ENCODE measurements at regions not wholly inside any gene's neighbourhood (a gene's known extent, or its start where the extent isn't known, plus 50 kb on each side); places are given as distances from the start of the nearest gene placed in this dataset.

GRCh38 chr2:88829607-88830463, 138.4 kb downstream of the RPIA start:
- DNase-seq: no peak
- Histone ChIP-seq H3K9me3 (no peaks in the 10 kb centered on the region), H3K36me3 (no peaks in the 10 kb centered on the region), H3K27me3 (no peaks in the 10 kb centered on the region), H3K4me3 (no peak overlapping the region)

- DNase-seq: no peak
Observed at GRCh38 chr2:88831071-88831791, 139.8 kb downstream of the RPIA start.

GRCh38 chr2:88831792-88832248, 140.3 kb downstream of the RPIA start:
- Histone ChIP-seq H3K4me3 (no peak overlapping the region), H3K9me3 (no peaks in the 10 kb centered on the region), H3K36me3 (no peaks in the 10 kb centered on the region), H3K27me3 (no peaks in the 10 kb centered on the region)
- DNase-seq: peak; percentile 31

More at GRCh38 chr2:88831071-88831791, 139.8 kb downstream of the RPIA start:
- H3K9me3 ChIP-seq: no peaks in the 10 kb centered on the region
- no peaks in the 10 kb centered on the region for H3K36me3 ChIP-seq
- H3K4me3 ChIP-seq: no peak overlapping the region
- no peaks in the 10 kb centered on the region for H3K27me3 ChIP-seq

GRCh38 chr2:88832311-88832991, 141.0 kb downstream of the RPIA start:
- H3K36me3 ChIP-seq: no peaks in the 10 kb centered on the region
- DNase-seq: no peak

GRCh38 chr2:88832992-88833389, 141.5 kb downstream of the RPIA start:
- Histone ChIP-seq H3K36me3 (no peaks in the 10 kb centered on the region), H3K4me3 (no peak overlapping the region), H3K9me3 (no peaks in the 10 kb centered on the region), H3K27me3 (no peaks in the 10 kb centered on the region)
- DNase-seq: no peak

More at GRCh38 chr2:88832311-88832991, 141.0 kb downstream of the RPIA start:
- Histone ChIP-seq H3K9me3 (no peaks in the 10 kb centered on the region), H3K27me3 (no peaks in the 10 kb centered on the region), H3K4me3 (no peak overlapping the region)

GRCh38 chr2:88834376-88834775, 142.9 kb downstream of the RPIA start:
- no peak for DNase-seq

GRCh38 chr2:88834866-88835265, 143.4 kb downstream of the RPIA start:
- no peaks in the 10 kb centered on the region for H3K27me3 ChIP-seq
- H3K9me3 ChIP-seq: no peaks in the 10 kb centered on the region
- no peaks in the 10 kb centered on the region for H3K36me3 ChIP-seq
- no peak overlapping the region for H3K4me3 ChIP-seq
- no peak for DNase-seq

More at GRCh38 chr2:88834376-88834775, 142.9 kb downstream of the RPIA start:
- Histone ChIP-seq H3K36me3 (no peaks in the 10 kb centered on the region), H3K4me3 (no peak overlapping the region), H3K27me3 (no peaks in the 10 kb centered on the region), H3K9me3 (no peaks in the 10 kb centered on the region)

- DNase-seq: no peak
- no peak overlapping the region for H3K4me3 ChIP-seq
- H3K36me3 ChIP-seq: no peaks in the 10 kb centered on the region
- H3K9me3 ChIP-seq: no peaks in the 10 kb centered on the region
- H3K27me3 ChIP-seq: no peaks in the 10 kb centered on the region
Observed at GRCh38 chr2:88835726-88836125, 144.3 kb downstream of the RPIA start.

GRCh38 chr2:88836351-88836750, 144.9 kb downstream of the RPIA start:
- Histone ChIP-seq H3K9me3 (no peaks in the 10 kb centered on the region), H3K36me3 (no peaks in the 10 kb centered on the region), H3K4me3 (no peak overlapping the region), H3K27me3 (no peaks in the 10 kb centered on the region)
- DNase-seq: no peak

- Histone ChIP-seq H3K27me3 (no peaks in the 10 kb centered on the region), H3K36me3 (no peaks in the 10 kb centered on the region), H3K9me3 (no peaks in the 10 kb centered on the region), H3K4me3 (no peak overlapping the region)
- no peak for DNase-seq
Observed at GRCh38 chr2:88837511-88838160, 146.2 kb downstream of the RPIA start.

- Histone ChIP-seq H3K4me3 (no peak overlapping the region), H3K27me3 (no peaks in the 10 kb centered on the region), H3K9me3 (no peaks in the 10 kb centered on the region), H3K36me3 (no peaks in the 10 kb centered on the region)
- DNase-seq: no peak
Observed at GRCh38 chr2:88838165-88838635, 146.7 kb downstream of the RPIA start.

GRCh38 chr2:88841224-88841929, 149.9 kb downstream of the RPIA start:
- Histone ChIP-seq H3K9me3 (no peaks in the 10 kb centered on the region), H3K4me3 (no peak overlapping the region), H3K27me3 (no peaks in the 10 kb centered on the region), H3K36me3 (no peaks in the 10 kb centered on the region)
- DNase-seq: no peak

GRCh38 chr2:88842656-88843460, 151.4 kb downstream of the RPIA start:
- Histone ChIP-seq H3K36me3 (no peaks in the 10 kb centered on the region), H3K9me3 (no peaks in the 10 kb centered on the region), H3K4me3 (no peak overlapping the region), H3K27me3 (no peaks in the 10 kb centered on the region)
- DNase-seq: no peak

- Histone ChIP-seq H3K36me3 (no peaks in the 10 kb centered on the region), H3K27me3 (no peaks in the 10 kb centered on the region; the same call in 1 of the 2 replicates), H3K9me3 (no peaks in the 10 kb centered on the region), H3K4me3 (no peak overlapping the region)
- no peak for DNase-seq
Observed at GRCh38 chr2:88843651-88844050, 152.2 kb downstream of the RPIA start.

GRCh38 chr2:88844960-88845359, 153.5 kb downstream of the RPIA start:
- Histone ChIP-seq H3K4me3 (no peak overlapping the region), H3K9me3 (no peaks in the 10 kb centered on the region), H3K27me3 (peaks cover 2% of the 10 kb centered on the region; the same call in 1 of the 2 replicates), H3K36me3 (no peaks in the 10 kb centered on the region)
- no peak for DNase-seq

Data from MG63 (cell line).